OCI-LY3 (cell line): ENCODE measurements at regions not wholly inside any gene's neighbourhood (a gene's known extent, or its start where the extent isn't known, plus 50 kb on each side); places are given as distances from the start of the nearest gene placed in this dataset.

ENCODE experiments used
- H2AFZ ChIP-seq: fragments of 200-600, 300-600 bp; shearing (Covaris generic); 2 replicates; pipeline ENCODE4 v1.6.0; 2014; ENCODE audit warnings: antibody characterized with exemption, low read depth, low read length
- H3K27ac ChIP-seq: fragments of 200-600, 300-600 bp; sonication (generic); 2 replicates; pipeline ENCODE4 v1.5.1; 2014; ENCODE audit warnings: mild to moderate bottlenecking, low read length, moderate library complexity, mixed read lengths
- H3K27me3 ChIP-seq: fragments of 200-600, 300-600 bp; sonication (generic); 2 replicates; pipeline ENCODE4 v1.6.1; 2014; ENCODE audit warnings: low read depth, low read length, mixed read lengths
- H3K36me3 ChIP-seq: fragments of 200-600, 300-600 bp; sonication (generic); replicated peaks from 2 replicates; pipeline ENCODE3; 2014; ENCODE audit warnings: low read depth, low read length, mixed read lengths
- H3K4me1 ChIP-seq: fragments of 300-600, 200-600 bp; sonication (generic); 2 replicates; pipeline ENCODE4 v1.6.1; 2014; ENCODE audit warnings: low read length, mixed read lengths
- H3K4me2 ChIP-seq: fragments of 200-600, 300-600 bp; sonication (generic); 2 replicates; pipeline ENCODE4 v1.6.1; 2014; ENCODE audit warnings: low read length, mixed read lengths
- H3K4me3 ChIP-seq: fragments of 300-600, 200-600 bp; sonication (generic); 2 replicates; pipeline ENCODE4 v1.5.1; 2014; ENCODE audit warnings: antibody characterized with exemption, mild to moderate bottlenecking, low read length, moderate library complexity
- H3K79me2 ChIP-seq: fragments of 300-600, 200-600 bp; shearing (Covaris generic); 2 replicates; pipeline ENCODE4 v1.6.1; 2014; ENCODE audit warnings: mild to moderate bottlenecking, low read length, mixed read lengths
- H3K9ac ChIP-seq: fragments of 300-600, 200-600 bp; shearing (Covaris generic); 2 replicates; pipeline ENCODE4 v1.6.0; 2014; ENCODE audit warnings: mild to moderate bottlenecking, low read length, moderate library complexity
- H3K9me3 ChIP-seq: fragments of 200-600, 300-600 bp; shearing (Covaris generic); 2 replicates; pipeline ENCODE4 v1.6.1; 2014; ENCODE audit warnings: low read length, mixed read lengths; ENCODE audit not compliant: insufficient read depth
- H4K20me1 ChIP-seq: fragments of 200-600, 300-600 bp; sonication (generic); 2 replicates; pipeline ENCODE4 v1.6.1; 2016; ENCODE audit warnings: low read length, mixed read lengths; ENCODE audit not compliant: insufficient read depth
- EZH2phosphoT487 ChIP-seq: fragments of 200-600 bp; shearing (Covaris generic); IDR thresholded peaks from 2 replicates; pipeline ENCODE4 v1.6.1; 2018; ENCODE audit warnings: antibody characterized with exemption, mixed run types, low read depth
- TF ChIP-seq, protein P1 (sequence below): fragments of 200-600, 300-600 bp; sonication (generic); IDR thresholded peaks from 2 replicates; pipeline ENCODE4 v1.5.1; 2014; ENCODE audit warnings: antibody characterized with exemption, low read length, low read depth

DNA sequence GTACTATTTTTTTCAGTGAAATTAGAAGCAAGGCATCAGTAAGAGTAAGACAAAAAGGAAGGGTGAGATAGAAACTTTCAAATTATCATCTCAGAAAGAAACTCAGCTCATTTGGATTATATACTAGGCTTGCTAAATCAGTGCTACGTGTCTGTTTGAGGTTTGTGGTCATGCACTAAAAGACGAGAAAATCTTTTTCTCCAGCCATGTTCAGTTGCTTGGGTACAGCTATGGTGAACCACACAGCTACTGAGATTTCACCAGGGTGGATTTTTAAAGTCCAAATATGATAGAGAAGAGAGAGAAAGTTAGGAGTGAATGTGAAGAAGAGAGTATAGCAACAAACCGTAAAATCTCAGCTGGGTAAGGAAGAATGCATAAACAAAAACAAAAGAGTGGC, 161.6 kb downstream of the PTH2R start:
- H3K36me3 ChIP-seq = no peaks in the 10 kb centered on the region
- no peak overlapping the region for H3K9ac ChIP-seq
- H3K4me3 ChIP-seq = no peak overlapping the region
- no peaks in the 10 kb centered on the region for H3K79me2 ChIP-seq
- no peaks in the 10 kb centered on the region for H4K20me1 ChIP-seq
- H3K9me3 ChIP-seq = no peaks in the 10 kb centered on the region
- 0 out of 2 replicates have a peak, but pooled peaks cover 3% of the 10 kb centered on the region for H3K27me3 ChIP-seq
- H3K4me1 ChIP-seq = no peaks in the 10 kb centered on the region
- H2AFZ ChIP-seq = no peak overlapping the region
- no peak overlapping the region for H3K4me2 ChIP-seq
- TF ChIP-seq, protein P1, sequence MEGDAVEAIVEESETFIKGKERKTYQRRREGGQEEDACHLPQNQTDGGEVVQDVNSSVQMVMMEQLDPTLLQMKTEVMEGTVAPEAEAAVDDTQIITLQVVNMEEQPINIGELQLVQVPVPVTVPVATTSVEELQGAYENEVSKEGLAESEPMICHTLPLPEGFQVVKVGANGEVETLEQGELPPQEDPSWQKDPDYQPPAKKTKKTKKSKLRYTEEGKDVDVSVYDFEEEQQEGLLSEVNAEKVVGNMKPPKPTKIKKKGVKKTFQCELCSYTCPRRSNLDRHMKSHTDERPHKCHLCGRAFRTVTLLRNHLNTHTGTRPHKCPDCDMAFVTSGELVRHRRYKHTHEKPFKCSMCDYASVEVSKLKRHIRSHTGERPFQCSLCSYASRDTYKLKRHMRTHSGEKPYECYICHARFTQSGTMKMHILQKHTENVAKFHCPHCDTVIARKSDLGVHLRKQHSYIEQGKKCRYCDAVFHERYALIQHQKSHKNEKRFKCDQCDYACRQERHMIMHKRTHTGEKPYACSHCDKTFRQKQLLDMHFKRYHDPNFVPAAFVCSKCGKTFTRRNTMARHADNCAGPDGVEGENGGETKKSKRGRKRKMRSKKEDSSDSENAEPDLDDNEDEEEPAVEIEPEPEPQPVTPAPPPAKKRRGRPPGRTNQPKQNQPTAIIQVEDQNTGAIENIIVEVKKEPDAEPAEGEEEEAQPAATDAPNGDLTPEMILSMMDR = no peak
- H3K27ac ChIP-seq = no peak overlapping the region

DNA sequence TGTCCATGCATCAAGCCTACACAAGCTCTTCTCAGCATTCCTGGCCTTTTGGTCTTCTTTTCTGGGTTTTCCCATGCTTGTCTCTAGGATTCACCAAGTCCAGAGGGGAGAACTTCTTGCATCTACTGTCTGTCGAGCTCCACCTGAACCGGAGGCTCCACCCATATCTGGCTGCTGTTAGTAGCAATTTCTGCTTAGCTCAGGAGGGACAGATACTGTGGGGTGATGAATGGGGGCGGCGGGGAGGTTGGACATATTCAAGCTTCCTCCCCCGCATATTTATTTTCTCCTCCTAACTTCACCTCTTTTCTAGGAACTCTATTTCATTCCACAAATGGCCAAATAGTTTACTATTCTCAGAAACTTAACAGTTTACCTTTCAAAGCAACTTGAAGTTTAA, 163.5 kb downstream of the PTH2R start:
- no peaks in the 10 kb centered on the region for H4K20me1 ChIP-seq
- TF ChIP-seq, protein P1 = no peak
- TF ChIP-seq EZH2phosphoT487 = no peak
- H3K36me3 ChIP-seq = no peaks in the 10 kb centered on the region
- no peak overlapping the region for H3K27ac ChIP-seq
- no peak overlapping the region for H2AFZ ChIP-seq
- H3K9me3 ChIP-seq = no peaks in the 10 kb centered on the region
- no peaks in the 10 kb centered on the region for H3K4me1 ChIP-seq
- no peaks in the 10 kb centered on the region for H3K79me2 ChIP-seq
- H3K9ac ChIP-seq = no peak overlapping the region
- no peak overlapping the region for H3K4me3 ChIP-seq
- 0 out of 2 replicates have a peak, but pooled peaks cover 3% of the 10 kb centered on the region for H3K27me3 ChIP-seq
- no peak overlapping the region for H3K4me2 ChIP-seq

DNA sequence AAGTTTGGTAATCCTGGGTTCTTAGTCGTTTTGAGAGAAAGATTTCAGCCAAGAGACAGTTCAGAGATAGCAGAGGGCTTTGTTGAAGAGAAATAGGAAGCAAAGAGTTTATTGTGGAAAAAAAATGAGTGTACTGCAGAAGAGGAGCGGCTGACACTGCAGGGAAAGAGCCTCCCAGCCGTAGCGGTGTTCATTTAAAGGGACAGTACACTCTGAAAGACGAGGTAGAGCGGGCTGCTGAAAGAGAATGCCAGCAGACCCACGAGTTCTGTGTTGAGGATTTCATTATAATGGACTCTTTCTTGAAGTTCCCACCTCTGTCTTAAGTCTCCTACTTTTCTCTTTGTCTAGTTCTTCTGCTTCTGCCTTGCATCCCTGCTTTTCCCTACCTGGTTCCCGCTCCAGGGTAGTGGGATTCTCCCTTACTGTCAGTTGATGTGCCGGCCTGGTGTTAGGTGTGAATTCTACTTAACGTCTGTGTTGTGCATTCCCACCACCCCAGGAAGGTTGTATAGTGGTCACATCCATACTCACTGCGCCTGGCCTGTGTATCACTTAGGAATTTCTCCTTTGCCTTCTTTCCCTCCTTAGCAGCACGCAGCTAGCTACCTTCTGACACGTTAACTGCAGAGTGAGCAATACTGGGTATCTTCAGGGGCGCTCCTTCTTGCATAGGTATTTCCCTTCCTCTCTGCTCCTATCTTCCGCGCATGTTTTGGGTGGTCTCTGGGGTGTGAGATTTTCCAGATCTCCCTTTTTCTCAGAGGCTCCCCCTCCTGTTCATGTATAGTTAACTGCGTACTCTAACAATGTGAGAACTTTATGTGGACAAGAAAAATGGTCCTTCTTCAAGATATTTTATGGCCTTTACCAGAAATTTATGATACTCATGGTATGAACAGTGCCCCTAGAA, 164.5 kb downstream of the PTH2R start:
- H3K9me3 ChIP-seq = no peaks in the 10 kb centered on the region
- 0 out of 2 replicates have a peak overlapping the region, but pooled peaks have one; percentile 6 for H2AFZ ChIP-seq
- H3K79me2 ChIP-seq = no peaks in the 10 kb centered on the region
- H3K4me1 ChIP-seq = no peaks in the 10 kb centered on the region
- H3K9ac ChIP-seq = no peak overlapping the region
- H4K20me1 ChIP-seq = no peaks in the 10 kb centered on the region
- H3K27ac ChIP-seq = no peak overlapping the region
- no peak overlapping the region for H3K4me2 ChIP-seq
- H3K27me3 ChIP-seq = 0 out of 2 replicates have a peak, but pooled peaks cover 3% of the 10 kb centered on the region
- no peaks in the 10 kb centered on the region for H3K36me3 ChIP-seq
- no peak overlapping the region for H3K4me3 ChIP-seq
- TF ChIP-seq, protein P1 = peak; percentile 23; the same call in 1 of the 2 replicates
- TF ChIP-seq EZH2phosphoT487 = no peak

DNA sequence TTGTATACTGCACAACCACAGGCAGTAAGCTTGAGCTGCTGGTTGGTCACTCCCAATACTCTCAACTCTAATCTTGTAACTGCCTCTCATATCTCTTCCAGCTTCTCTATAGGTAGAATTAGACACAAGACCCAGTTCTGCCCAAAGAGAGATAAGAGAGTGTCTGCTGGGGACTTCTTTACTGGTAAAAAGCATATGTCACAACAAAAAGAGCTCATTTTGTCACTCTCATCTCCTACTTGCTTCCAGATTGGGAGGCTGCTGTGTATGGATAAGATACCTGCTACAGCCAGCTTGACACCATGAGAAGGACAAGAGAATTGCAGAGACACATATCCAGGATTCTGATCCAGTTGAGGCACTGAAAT, 165.2 kb downstream of the PTH2R start:
- Histone ChIP-seq H3K27me3 (0 out of 2 replicates have a peak, but pooled peaks cover 3% of the 10 kb centered on the region), H2AFZ (no peak overlapping the region), H3K9me3 (no peaks in the 10 kb centered on the region), H3K9ac (no peak overlapping the region), H3K4me1 (no peaks in the 10 kb centered on the region), H3K4me2 (no peak overlapping the region), H3K36me3 (no peaks in the 10 kb centered on the region), H3K27ac (no peak overlapping the region), H3K79me2 (no peaks in the 10 kb centered on the region), H4K20me1 (no peaks in the 10 kb centered on the region), H3K4me3 (no peak overlapping the region)
- TF ChIP-seq EZH2phosphoT487 = no peak
- TF ChIP-seq, protein P1 = no peak
